Sciatic nerve (tissue), 2 donors: ENCODE measurements at regions not wholly inside any gene's neighbourhood (a gene's known extent, or its start where the extent isn't known, plus 50 kb on each side); places are given as distances from the start of the nearest gene placed in this dataset.
A peak's percentile ranks its signal among the peaks of the same experiment; 100 is the strongest.

Experiments used
- ATAC-seq: fragments of 200-7000 bp; cut with Tn5 transposase; one replicate; pipeline ENCODE4 v1.9.1; 2020; ENCODE audit warnings: mild to moderate bottlenecking, moderate library complexity
- DNase-seq: peaks from one replicate; pipeline ENCODE4 v3.0.0-alpha.2; 2020; ENCODE audit warnings: low spot score
- intact Hi-C: fragments of 100-400 bp; cut with DNase I; formaldehyde crosslinking; loops from one replicate; pipeline ENCODE4 v1.14.2; 2022
- donor health status: DM: no; HTN: no; CAD: no.
- donor health status: DM: no; HTN: no; CAD: no.

- intact Hi-C loops, result no loop called here
- ATAC-seq (no peak), DNase-seq (peak; percentile 27)
Observed at GRCh38 chr14:104425171-104425681, 154.3 kb upstream of the C14orf180 start.

GRCh38 chr14:104425763-104426646, 153.6 kb upstream of the C14orf180 start:
- DNase-seq (peak; percentile 30), ATAC-seq (no peak)
- intact Hi-C loops, result no loop called here

- intact Hi-C loops, result no loop called here
- DNase-seq (peak; percentile 34), ATAC-seq (no peak)
Observed at GRCh38 chr14:104427131-104427851, 152.3 kb upstream of the C14orf180 start.

- intact Hi-C loops, result no loop called here
- DNase-seq, result peak; percentile 26
- no peak for ATAC-seq
Observed at GRCh38 chr14:104428333-104428851, 151.2 kb upstream of the C14orf180 start.

- intact Hi-C loops, result no loop called here
- no peak for DNase-seq
- no peak for ATAC-seq
Observed at GRCh38 chr14:104428860-104429259, 150.7 kb upstream of the C14orf180 start.

- intact Hi-C loops, result no loop called here
- ATAC-seq, result no peak
Observed at GRCh38 chr14:104429291-104429861, 150.2 kb upstream of the C14orf180 start.

GRCh38 chr14:104431351-104431928, 148.1 kb upstream of the C14orf180 start:
- DNase-seq (peak; percentile 39), ATAC-seq (no peak)
- intact Hi-C loops, result no loop called here

More at GRCh38 chr14:104429291-104429861, 150.2 kb upstream of the C14orf180 start:
- DNase-seq, result peak; percentile 51

GRCh38 chr14:104431929-104432541, 147.5 kb upstream of the C14orf180 start:
- DNase-seq (peak; percentile 40), ATAC-seq (no peak)

GRCh38 chr14:104432611-104433231, 146.8 kb upstream of the C14orf180 start:
- DNase-seq (peak; percentile 47), ATAC-seq (no peak)

More at GRCh38 chr14:104431929-104432541, 147.5 kb upstream of the C14orf180 start:
- intact Hi-C loops, result no loop called here

GRCh38 chr14:104433401-104434213, 146.0 kb upstream of the C14orf180 start:
- peak; percentile 43 for DNase-seq
- ATAC-seq, result no peak
- intact Hi-C loops, result no loop called here

More at GRCh38 chr14:104432611-104433231, 146.8 kb upstream of the C14orf180 start:
- intact Hi-C loops, result no loop called here

- ATAC-seq (no peak), DNase-seq (peak; percentile 42)
- intact Hi-C loops, result no loop called here
Observed at GRCh38 chr14:104434214-104435076, 145.1 kb upstream of the C14orf180 start.

GRCh38 chr14:104435147-104436046, 144.2 kb upstream of the C14orf180 start:
- peak; percentile 21 for ATAC-seq
- peak; percentile 54 for DNase-seq
- intact Hi-C loops, result no loop called here

GRCh38 chr14:104436047-104436591, 143.4 kb upstream of the C14orf180 start:
- intact Hi-C loops, result no loop called here
- DNase-seq (peak; percentile 72), ATAC-seq (peak; percentile 82)

GRCh38 chr14:104436741-104437701, 142.5 kb upstream of the C14orf180 start:
- no peak for ATAC-seq
- DNase-seq, result peak; percentile 48
- intact Hi-C loops, result no loop called here
